ENCODE measurements at regions not wholly inside any gene's neighbourhood (a gene's known extent, or its start where the extent isn't known, plus 50 kb on each side); places are given as distances from the start of the nearest gene placed in this dataset.

GRCh38 chr6:137353842-137354397 lies 134.7 kb upstream of the IFNGR1 start:
- no peak for DNase-seq (ENCODE audit: low spot score)

GRCh38 chr6:137353346-137353745 lies 134.2 kb upstream of the IFNGR1 start:
- DNase-seq (ENCODE audit: low spot score): no peak

GRCh38 chr6:137352859-137353258 lies 133.7 kb upstream of the IFNGR1 start:
- no peak for DNase-seq (ENCODE audit: low spot score)

- DNase-seq (ENCODE audit: low spot score): no peak
Observed at GRCh38 chr6:137351890-137352289, 132.7 kb upstream of the IFNGR1 start.

GRCh38 chr6:137350857-137351256 lies 131.7 kb upstream of the IFNGR1 start:
- no peak for DNase-seq (ENCODE audit: low spot score)

GRCh38 chr6:137349856-137350830 lies 131.0 kb upstream of the IFNGR1 start:
- DNase-seq (ENCODE audit: low spot score): peak; percentile 90

GRCh38 chr6:137348777-137349176 lies 129.6 kb upstream of the IFNGR1 start:
- DNase-seq (ENCODE audit: low spot score): no peak

- DNase-seq (ENCODE audit: low spot score): no peak
Observed at GRCh38 chr6:137343241-137343640, 124.1 kb upstream of the IFNGR1 start.

GRCh38 chr6:137342607-137343190 lies 123.5 kb upstream of the IFNGR1 start:
- DNase-seq (ENCODE audit: low spot score): peak; percentile 67

- peak; percentile 87 for DNase-seq (ENCODE audit: low spot score)
Observed at GRCh38 chr6:137341681-137342195, 122.6 kb upstream of the IFNGR1 start.

- no peak for DNase-seq (ENCODE audit: low spot score)
Observed at GRCh38 chr6:137339929-137340559, 120.9 kb upstream of the IFNGR1 start.

GRCh38 chr6:137334884-137335283 lies 115.7 kb upstream of the IFNGR1 start:
- DNase-seq (ENCODE audit: low spot score): no peak

- DNase-seq (ENCODE audit: low spot score): no peak
Observed at GRCh38 chr6:137334094-137334493, 114.9 kb upstream of the IFNGR1 start.

- peak; percentile 64 for DNase-seq (ENCODE audit: low spot score)
Observed at GRCh38 chr6:137332637-137333280, 113.6 kb upstream of the IFNGR1 start.

- DNase-seq (ENCODE audit: low spot score): no peak
Observed at GRCh38 chr6:137323860-137324259, 104.7 kb upstream of the IFNGR1 start.

- no peak for DNase-seq (ENCODE audit: low spot score)
Observed at GRCh38 chr6:137320271-137320670, 101.1 kb upstream of the IFNGR1 start.

- DNase-seq (ENCODE audit: low spot score): no peak
Observed at GRCh38 chr6:137316626-137317025, 97.4 kb upstream of the IFNGR1 start.

- no peak for DNase-seq (ENCODE audit: low spot score)
Observed at GRCh38 chr6:137315081-137315480, 95.9 kb upstream of the IFNGR1 start.

- peak; percentile 86 for DNase-seq (ENCODE audit: low spot score)
Observed at GRCh38 chr6:137313928-137314855, 95.0 kb upstream of the IFNGR1 start.

GRCh38 chr6:137313211-137313610 lies 94.0 kb upstream of the IFNGR1 start:
- no peak for DNase-seq (ENCODE audit: low spot score)

- DNase-seq (ENCODE audit: low spot score): no peak
Observed at GRCh38 chr6:137311940-137312339, 92.8 kb upstream of the IFNGR1 start.
